Loucy (cell line): ENCODE measurements at regions not wholly inside any gene's neighbourhood (a gene's known extent, or its start where the extent isn't known, plus 50 kb on each side); places are given as distances from the start of the nearest gene placed in this dataset.

Experiments used
- H2AFZ ChIP-seq: fragments of 200-600 bp; sonication (generic); 2 replicates; pipeline ENCODE4 v1.6.0; 2016; ENCODE audit warnings: antibody characterized with exemption, mild to moderate bottlenecking, low read length, moderate library complexity
- H3F3A ChIP-seq: fragments of 200-600 bp; 2 replicates; pipeline ENCODE4 v1.6.0; 2016; ENCODE audit warnings: antibody characterized with exemption, low read depth, mild to moderate bottlenecking
- H3K27me3 ChIP-seq: fragments of 200-600 bp; sonication (generic); 2 replicates; pipeline ENCODE4 v1.6.1; 2014; ENCODE audit warnings: low read length, mild to moderate bottlenecking; ENCODE audit not compliant: insufficient read depth, poor library complexity, severe bottlenecking
- H3K36me3 ChIP-seq: fragments of 200-600 bp; sonication (generic); 2 replicates; pipeline ENCODE4 v1.6.1; 2016; ENCODE audit warnings: low read length; ENCODE audit not compliant: insufficient read depth
- H3K4me1 ChIP-seq: fragments of 200-600 bp; sonication (generic); 2 replicates; pipeline ENCODE4 v1.5.1; 2014; ENCODE audit warnings: low read length, mild to moderate bottlenecking; ENCODE audit not compliant: insufficient read depth, poor library complexity, severe bottlenecking
- H3K4me2 ChIP-seq: fragments of 200-600 bp; sonication (generic); 2 replicates; pipeline ENCODE4 v1.6.0; 2014; ENCODE audit warnings: antibody characterized with exemption, low read length, low read depth, mild to moderate bottlenecking; ENCODE audit not compliant: poor library complexity, severe bottlenecking
- H3K4me3 ChIP-seq: fragments of 200-600 bp; sonication (generic); 2 replicates; pipeline ENCODE4 v1.5.1; 2014; ENCODE audit warnings: low read length, mild to moderate bottlenecking, mixed read lengths; ENCODE audit not compliant: poor library complexity, severe bottlenecking
- H3K79me2 ChIP-seq: fragments of 200-600 bp; sonication (generic); 2 replicates; pipeline ENCODE4 v1.6.1; 2014; ENCODE audit warnings: low read length; ENCODE audit not compliant: insufficient read depth
- H3K9ac ChIP-seq: fragments of 200-600 bp; sonication (generic); 2 replicates; pipeline ENCODE4 v1.6.0; 2014; ENCODE audit warnings: mild to moderate bottlenecking, low read depth, low read length, moderate library complexity; ENCODE audit not compliant: poor library complexity, severe bottlenecking
- H3K9me2 ChIP-seq: fragments of 200-600 bp; sonication (generic); replicated peaks from 2 replicates; pipeline ENCODE4 v1.6.1; 2016; ENCODE audit warnings: low read depth, low read length, mixed read lengths
- H3K9me3 ChIP-seq: fragments of 200-600 bp; sonication (generic); 2 replicates; pipeline ENCODE4 v1.6.1; 2014; ENCODE audit warnings: mild to moderate bottlenecking, antibody characterized with exemption, low read length, low read depth; ENCODE audit not compliant: insufficient read depth
- H4K20me1 ChIP-seq: fragments of 200-600 bp; sonication (generic); 2 replicates; pipeline ENCODE4 v1.6.0; 2014; ENCODE audit warnings: antibody characterized with exemption, low read length, mild to moderate bottlenecking; ENCODE audit not compliant: insufficient read depth, poor library complexity, severe bottlenecking
- CTCF ChIP-seq: fragments of 200-600 bp; sonication (generic); conservative IDR thresholded peaks from 2 replicates; pipeline ENCODE4 v1.5.1; 2014; ENCODE audit warnings: mild to moderate bottlenecking, antibody characterized with exemption, low read length
- EZH2phosphoT487 ChIP-seq: fragments of 200-600 bp; IDR thresholded peaks from 2 replicates; pipeline ENCODE4 v1.6.1; 2018; ENCODE audit warnings: antibody characterized with exemption, mild to moderate bottlenecking, moderate library complexity, borderline replicate concordance

- Histone ChIP-seq H3K79me2 (no peaks in the 10 kb centered on the region), H3K27me3 (no peaks in the 10 kb centered on the region), H3F3A (no peaks in the 10 kb centered on the region), H2AFZ (no peak overlapping the region), H3K36me3 (no peaks in the 10 kb centered on the region), H3K9ac (no peak overlapping the region), H3K9me3 (no peaks in the 10 kb centered on the region), H3K4me3 (no peak overlapping the region), H3K9me2 (no peaks in the 10 kb centered on the region), H4K20me1 (no peaks in the 10 kb centered on the region), H3K4me1 (no peaks in the 10 kb centered on the region), H3K4me2 (no peak overlapping the region)
- no peak for TF ChIP-seq EZH2phosphoT487
- peak; percentile 65 for TF ChIP-seq CTCF
These were observed 114.1 kb upstream of the DNAJC19 start for GRCh38 chr3:181103605-181104004.

GRCh38 chr3:181086011-181086410 is 96.5 kb upstream of the DNAJC19 start:
- H2AFZ ChIP-seq = no peak overlapping the region
- no peaks in the 10 kb centered on the region for H3K36me3 ChIP-seq
- H4K20me1 ChIP-seq = no peaks in the 10 kb centered on the region
- no peaks in the 10 kb centered on the region for H3F3A ChIP-seq
- H3K9ac ChIP-seq = no peak overlapping the region
- no peak overlapping the region for H3K4me2 ChIP-seq
- no peak overlapping the region for H3K4me3 ChIP-seq
- H3K9me3 ChIP-seq = no peaks in the 10 kb centered on the region
- H3K79me2 ChIP-seq = no peaks in the 10 kb centered on the region
- H3K9me2 ChIP-seq = no peaks in the 10 kb centered on the region
- no peaks in the 10 kb centered on the region for H3K4me1 ChIP-seq
- H3K27me3 ChIP-seq = no peaks in the 10 kb centered on the region
- TF ChIP-seq EZH2phosphoT487 (no peak), CTCF (no peak)

GRCh38 chr3:181081930-181082329 is 92.4 kb upstream of the DNAJC19 start:
- TF ChIP-seq CTCF (no peak), EZH2phosphoT487 (no peak)
- no peaks in the 10 kb centered on the region for H3F3A ChIP-seq

More at GRCh38 chr3:181081930-181082329, 92.4 kb upstream of the DNAJC19 start:
- H3K4me3 ChIP-seq = no peak overlapping the region
- no peak overlapping the region for H2AFZ ChIP-seq
- H3K9me3 ChIP-seq = no peaks in the 10 kb centered on the region
- H4K20me1 ChIP-seq = no peaks in the 10 kb centered on the region
- H3K4me2 ChIP-seq = no peak overlapping the region
- no peaks in the 10 kb centered on the region for H3K79me2 ChIP-seq
- no peak overlapping the region for H3K9ac ChIP-seq
- H3K9me2 ChIP-seq = no peaks in the 10 kb centered on the region
- H3K4me1 ChIP-seq = no peaks in the 10 kb centered on the region
- no peaks in the 10 kb centered on the region for H3K36me3 ChIP-seq
- H3K27me3 ChIP-seq = no peaks in the 10 kb centered on the region
